ENCODE measurements at regions not wholly inside any gene's neighbourhood (a gene's known extent, or its start where the extent isn't known, plus 50 kb on each side); places are given as distances from the start of the nearest gene placed in this dataset.
"Not testable (repeated sequence)": the region's sequence is repeated elsewhere in the genome, so short reads cannot be mapped to it uniquely, and the experiment has no call there.

GRCh38 chr15:20142906-20143305 lies 398.7 kb downstream of the GOLGA6L6 start:
- not testable (repeated sequence) for H3K36me3 Mint-ChIP-seq, H3K27me3 Mint-ChIP-seq, H3K9me3 Mint-ChIP-seq, H3K4me1 Mint-ChIP-seq, H3K4me3 Mint-ChIP-seq, H3K27ac Mint-ChIP-seq, ATAC-seq

DNA sequence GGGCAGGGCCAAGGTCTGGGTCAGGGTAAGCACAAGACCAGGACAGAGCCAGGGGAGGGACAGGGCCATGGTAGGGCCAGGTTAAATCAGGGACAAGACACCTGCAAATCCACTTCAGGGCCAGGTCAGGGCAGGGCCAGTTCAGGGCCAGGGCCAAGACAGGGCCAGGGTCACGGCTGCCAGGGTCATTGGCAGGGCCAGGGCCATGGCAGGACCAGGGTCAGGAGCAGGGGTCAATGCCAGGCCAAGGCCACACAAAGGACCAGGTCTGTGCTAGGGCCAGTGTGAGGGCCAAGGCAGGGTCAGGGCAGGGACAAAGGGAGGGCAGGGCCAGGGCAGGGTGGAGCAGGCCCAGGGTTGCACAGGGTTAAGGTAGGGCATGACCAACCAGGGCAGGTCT lies 399.2 kb downstream of the GOLGA6L6 start:
- not testable (repeated sequence) for H3K36me3 Mint-ChIP-seq, H3K27me3 Mint-ChIP-seq, H3K9me3 Mint-ChIP-seq, ATAC-seq, H3K27ac Mint-ChIP-seq, H3K4me1 Mint-ChIP-seq, H3K4me3 Mint-ChIP-seq

DNA sequence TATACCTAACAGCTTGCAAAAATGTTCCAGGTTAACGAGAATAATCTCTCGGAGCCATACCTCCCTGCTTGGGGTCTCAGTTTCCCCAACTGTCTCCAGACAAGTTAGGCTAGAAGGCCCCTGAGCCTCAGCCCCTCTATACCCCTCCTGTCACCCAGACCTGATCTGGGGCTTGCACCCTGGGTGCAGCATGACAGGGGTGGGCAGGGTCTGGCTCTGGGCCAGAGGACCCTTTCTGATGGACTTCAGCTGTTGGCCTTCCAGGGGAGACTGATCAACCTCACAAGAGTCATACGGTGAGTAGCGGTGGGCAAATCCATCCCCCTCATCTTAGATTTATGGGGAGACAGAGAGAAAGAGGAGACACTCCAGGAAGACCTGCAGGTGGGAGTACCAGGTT lies 416.9 kb downstream of the GOLGA6L6 start:
- not testable (repeated sequence) for H3K27ac Mint-ChIP-seq, H3K9me3 Mint-ChIP-seq, ATAC-seq, H3K36me3 Mint-ChIP-seq, H3K4me3 Mint-ChIP-seq, H3K4me1 Mint-ChIP-seq, H3K27me3 Mint-ChIP-seq

- Mint-ChIP-seq H3K27me3 (no peaks in the 10 kb centered on the region), H3K4me1 (no peaks in the 10 kb centered on the region), H3K9me3 (no peaks in the 10 kb centered on the region), H3K27ac (no peak overlapping the region), H3K36me3 (no peaks in the 10 kb centered on the region), H3K4me3 (no peak overlapping the region)
- no peak for ATAC-seq
Measured at GRCh38 chr15:20106026-20106425, 435.6 kb downstream of the GOLGA6L6 start.

DNA sequence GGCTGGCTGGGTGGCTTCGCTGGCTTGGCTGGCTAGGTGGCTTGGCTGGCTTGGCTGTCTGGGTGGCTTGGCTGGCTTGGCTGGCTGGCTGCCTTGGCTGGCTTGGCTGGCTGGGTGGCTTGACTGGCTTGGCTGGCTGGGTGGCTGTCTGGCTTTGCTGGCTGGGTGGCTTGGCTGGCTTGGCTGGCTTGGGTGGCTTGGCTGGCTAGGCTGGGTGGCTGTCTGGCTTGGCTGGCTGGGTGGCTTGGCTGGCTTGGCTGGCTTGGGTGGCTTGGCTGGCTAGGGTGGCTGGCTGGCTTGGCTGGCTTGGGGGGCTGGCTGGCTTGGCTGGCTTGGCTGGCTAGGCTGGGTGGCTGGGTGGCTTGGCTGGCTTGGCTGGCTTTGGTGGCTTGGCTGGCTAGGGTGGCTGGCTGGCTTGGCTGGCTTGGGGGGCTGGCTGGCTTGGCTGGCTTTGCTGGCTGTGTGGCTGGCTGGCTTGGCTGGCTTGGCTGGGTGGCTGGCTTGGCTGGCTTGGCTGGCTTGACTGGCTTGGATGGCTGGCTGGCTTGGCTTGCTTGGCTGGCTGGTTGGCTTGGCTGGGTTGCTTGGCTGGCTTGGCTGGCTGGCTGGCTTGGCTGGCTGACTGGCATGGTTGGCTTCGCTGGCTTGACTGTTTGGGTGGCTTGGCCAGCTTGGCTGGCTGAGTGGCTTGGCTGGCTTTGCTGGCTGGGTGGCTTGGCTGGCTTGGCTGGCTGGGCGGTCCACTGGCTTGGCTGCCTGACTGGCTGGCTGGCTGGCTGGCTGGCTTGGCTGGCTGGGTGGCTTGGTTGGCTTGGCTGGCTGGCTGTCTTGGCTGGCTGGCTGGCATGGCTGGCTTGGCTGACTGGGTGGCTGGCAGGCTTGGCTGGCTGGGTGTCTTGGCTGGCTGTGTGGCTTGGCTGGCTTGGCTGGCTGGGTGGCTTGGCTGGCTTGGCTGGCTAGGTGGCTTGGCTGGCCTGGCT lies 436.3 kb downstream of the GOLGA6L6 start:
- not testable (repeated sequence) for H3K36me3 Mint-ChIP-seq, H3K4me3 Mint-ChIP-seq, H3K9me3 Mint-ChIP-seq, ATAC-seq, H3K27me3 Mint-ChIP-seq, H3K4me1 Mint-ChIP-seq, H3K27ac Mint-ChIP-seq

- H3K9me3 Mint-ChIP-seq, H3K36me3 Mint-ChIP-seq, H3K4me1 Mint-ChIP-seq, H3K4me3 Mint-ChIP-seq, ATAC-seq, H3K27ac Mint-ChIP-seq, H3K27me3 Mint-ChIP-seq: not testable (repeated sequence)
Measured at GRCh38 chr15:20104551-20104950, 437.0 kb downstream of the GOLGA6L6 start.

GRCh38 chr15:20102862-20103261 lies 438.7 kb downstream of the GOLGA6L6 start:
- not testable (repeated sequence) for H3K27me3 Mint-ChIP-seq, ATAC-seq

DNA sequence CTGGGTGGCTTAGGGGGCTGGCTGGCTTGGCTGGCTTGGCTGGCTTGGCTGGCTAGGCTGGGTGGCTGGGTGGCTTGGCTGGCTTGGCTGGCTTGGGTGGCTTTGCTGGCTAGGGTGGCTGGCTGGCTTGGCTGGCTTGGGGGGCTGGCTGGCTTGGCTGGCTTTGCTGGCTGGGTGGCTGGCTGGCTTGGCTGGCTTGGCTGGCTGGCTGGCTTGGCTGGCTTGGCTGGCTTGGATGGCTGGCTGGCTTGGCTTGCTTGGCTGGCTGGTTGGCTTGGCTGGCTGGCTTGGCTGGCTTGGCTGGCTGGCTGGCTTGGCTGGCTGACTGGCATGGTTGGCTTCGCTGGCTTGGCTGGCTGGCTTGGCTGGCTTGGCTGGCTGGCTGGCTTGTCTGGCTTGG lies 439.4 kb downstream of the GOLGA6L6 start:
- not testable (repeated sequence) for H3K9me3 Mint-ChIP-seq, H3K4me3 Mint-ChIP-seq, H3K27ac Mint-ChIP-seq, H3K27me3 Mint-ChIP-seq, H3K4me1 Mint-ChIP-seq, ATAC-seq, H3K36me3 Mint-ChIP-seq

More at GRCh38 chr15:20102862-20103261, 438.7 kb downstream of the GOLGA6L6 start:
- H3K4me3 Mint-ChIP-seq, H3K27ac Mint-ChIP-seq, H3K4me1 Mint-ChIP-seq, H3K9me3 Mint-ChIP-seq, H3K36me3 Mint-ChIP-seq: not testable (repeated sequence)

DNA sequence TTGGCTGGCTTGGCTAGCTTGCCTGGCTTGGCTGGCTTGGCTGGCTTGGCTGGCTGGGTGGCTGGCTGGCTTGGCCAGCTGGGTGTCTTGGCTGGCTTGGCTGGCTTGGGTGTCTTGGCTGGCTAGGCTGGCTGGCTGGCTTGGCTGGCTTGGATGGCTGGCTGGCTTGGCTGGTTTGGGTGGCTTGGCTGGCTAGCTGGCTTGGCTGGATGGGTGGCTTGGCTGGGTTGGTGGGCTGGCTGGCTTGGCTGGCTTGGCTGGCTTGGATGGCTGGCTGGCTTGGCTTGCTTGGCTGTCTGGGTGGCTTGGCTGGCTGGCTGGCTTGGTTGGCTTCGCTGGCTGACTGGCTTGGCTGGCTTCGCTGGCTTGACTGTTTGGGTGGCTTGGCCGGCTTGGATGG lies 440.3 kb downstream of the GOLGA6L6 start:
- ATAC-seq, result peak; percentile 49
- not testable (repeated sequence) for H3K27ac Mint-ChIP-seq, H3K36me3 Mint-ChIP-seq, H3K4me1 Mint-ChIP-seq, H3K27me3 Mint-ChIP-seq, H3K4me3 Mint-ChIP-seq, H3K9me3 Mint-ChIP-seq

DNA sequence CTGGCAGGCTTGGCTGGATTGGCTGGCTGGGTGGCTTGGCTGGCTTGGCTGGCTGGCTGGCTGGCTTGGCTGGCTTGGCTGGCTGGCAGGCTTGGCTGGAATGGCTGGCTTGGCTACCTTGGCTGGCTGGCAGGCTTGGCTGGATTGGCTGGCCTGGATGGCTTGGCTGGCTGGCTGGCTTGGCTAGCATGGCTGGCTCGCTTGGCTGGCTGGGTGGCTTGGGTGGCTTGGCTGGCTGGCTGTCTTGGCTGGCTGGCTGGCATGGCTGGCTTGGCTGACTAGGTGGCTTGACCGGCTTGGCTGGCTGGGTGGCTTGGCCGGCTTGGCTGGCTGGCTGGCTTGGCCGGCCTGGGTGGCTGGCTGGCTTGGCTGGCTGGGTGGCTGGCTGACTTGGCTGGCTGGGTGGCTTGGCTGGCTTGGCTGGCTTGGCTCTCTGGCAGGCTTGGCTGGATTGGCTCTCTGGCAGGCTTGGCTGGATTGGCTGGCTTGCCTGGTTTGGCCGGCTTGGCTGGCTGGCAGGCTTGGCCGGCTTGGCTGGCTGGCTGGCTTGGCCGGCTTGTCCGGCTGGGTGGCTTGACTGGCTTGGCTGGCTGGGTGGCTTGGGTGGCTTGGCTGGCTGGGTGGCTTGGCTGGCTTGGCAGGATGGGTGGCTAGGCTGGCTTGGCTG lies 440.9 kb downstream of the GOLGA6L6 start:
- not testable (repeated sequence) for H3K36me3 Mint-ChIP-seq, H3K27me3 Mint-ChIP-seq, H3K4me1 Mint-ChIP-seq, H3K4me3 Mint-ChIP-seq, H3K27ac Mint-ChIP-seq, H3K9me3 Mint-ChIP-seq
- ATAC-seq, result peak; percentile 79

DNA sequence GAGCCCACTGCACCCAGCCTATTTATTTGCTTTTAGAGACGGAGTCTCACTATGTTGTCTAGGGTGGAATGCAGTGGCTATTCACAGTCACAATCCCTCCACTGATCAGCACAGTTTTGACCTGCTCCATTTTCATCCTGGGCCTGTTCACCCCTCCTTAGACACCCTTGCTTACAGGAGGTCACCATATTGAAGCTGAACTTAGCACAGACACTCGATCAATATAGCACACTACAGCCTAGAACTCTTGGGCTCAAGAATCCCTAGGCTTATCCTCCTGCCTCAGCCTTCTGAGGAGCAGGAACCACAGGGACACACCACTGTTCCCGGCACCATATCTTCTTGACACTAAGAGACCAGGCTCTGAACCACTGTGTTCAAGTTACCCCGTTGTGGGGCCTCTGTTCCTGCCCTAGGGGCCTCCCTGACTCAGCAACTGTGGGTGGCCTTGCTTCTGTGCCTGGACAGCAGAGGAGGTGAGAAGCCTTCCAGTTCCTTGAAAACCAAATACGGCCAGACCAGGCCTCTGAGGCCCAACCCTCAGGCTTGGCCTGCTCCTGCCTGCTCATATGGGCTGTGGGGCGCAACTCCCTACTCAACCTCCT lies 445.8 kb downstream of the GOLGA6L6 start:
- not testable (repeated sequence) for H3K9me3 Mint-ChIP-seq, H3K27me3 Mint-ChIP-seq, H3K27ac Mint-ChIP-seq, H3K36me3 Mint-ChIP-seq, H3K4me3 Mint-ChIP-seq, H3K4me1 Mint-ChIP-seq
- peak; percentile 58 for ATAC-seq

- not testable (repeated sequence) for H3K9me3 Mint-ChIP-seq, H3K36me3 Mint-ChIP-seq, H3K27ac Mint-ChIP-seq
Measured at GRCh38 chr15:20089541-20089940, 452.1 kb downstream of the GOLGA6L6 start.

GRCh38 chr15:20084026-20084425 lies 457.6 kb downstream of the GOLGA6L6 start:
- not testable (repeated sequence) for H3K27me3 Mint-ChIP-seq, H3K4me3 Mint-ChIP-seq, H3K27ac Mint-ChIP-seq, H3K36me3 Mint-ChIP-seq, ATAC-seq, H3K9me3 Mint-ChIP-seq, H3K4me1 Mint-ChIP-seq

More at GRCh38 chr15:20089541-20089940, 452.1 kb downstream of the GOLGA6L6 start:
- not testable (repeated sequence) for ATAC-seq, H3K27me3 Mint-ChIP-seq, H3K4me3 Mint-ChIP-seq, H3K4me1 Mint-ChIP-seq

- H3K36me3 Mint-ChIP-seq, H3K9me3 Mint-ChIP-seq, H3K27me3 Mint-ChIP-seq, H3K27ac Mint-ChIP-seq, H3K4me3 Mint-ChIP-seq, H3K4me1 Mint-ChIP-seq: not testable (repeated sequence)
- ATAC-seq, result peak; percentile 46
Measured at GRCh38 chr15:20074082-20074481, 467.5 kb downstream of the GOLGA6L6 start.

GRCh38 chr15:20069043-20069442 lies 472.6 kb downstream of the GOLGA6L6 start:
- not testable (repeated sequence) for H3K4me1 Mint-ChIP-seq, H3K27me3 Mint-ChIP-seq, H3K9me3 Mint-ChIP-seq, H3K4me3 Mint-ChIP-seq, H3K36me3 Mint-ChIP-seq, ATAC-seq, H3K27ac Mint-ChIP-seq

GRCh38 chr15:20066173-20066572 lies 475.4 kb downstream of the GOLGA6L6 start:
- peak; percentile 26 for ATAC-seq
- H3K9me3 Mint-ChIP-seq, H3K4me3 Mint-ChIP-seq, H3K36me3 Mint-ChIP-seq, H3K27me3 Mint-ChIP-seq, H3K27ac Mint-ChIP-seq, H3K4me1 Mint-ChIP-seq: not testable (repeated sequence)

All from stimulated activated memory B cell treated with anti-CD40 and anti-IgM and Interleukin-4, amounts not matched to agents 10 μg/mL and 1 μg/mL and 100 μg/mL, for 72 hours (primary cell).